ENCODE measurements at regions not wholly inside any gene's neighbourhood (a gene's known extent, or its start where the extent isn't known, plus 50 kb on each side); places are given as distances from the start of the nearest gene placed in this dataset.

DNA sequence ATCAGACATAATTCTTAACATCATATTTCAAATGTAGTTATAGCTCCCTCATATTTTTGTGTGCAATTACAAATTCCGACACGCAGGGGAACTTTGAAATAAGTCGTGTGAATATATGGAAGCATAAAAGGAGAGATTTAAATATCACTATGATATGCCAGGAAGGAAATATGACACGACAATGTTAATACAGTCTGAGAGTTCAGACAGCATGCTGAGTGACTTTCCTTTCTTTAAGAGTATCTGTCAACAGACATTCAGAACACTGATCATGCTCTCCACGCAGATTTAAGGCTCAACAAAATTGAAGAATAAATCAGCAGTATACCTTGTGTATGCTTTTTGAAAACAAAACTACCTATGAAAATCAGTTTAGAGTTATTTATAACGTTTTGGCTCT, 232.6 kb upstream of the CARD18 start:
- TF ChIP-seq EZH2 (IDR thresholded peaks at IDR 0.05; ENCODE audit: insufficient read depth, poor library complexity, severe bottlenecking) = no peak
- TF ChIP-seq EZH2phosphoT487 (IDR thresholded peaks at IDR 0.05; ENCODE audit: insufficient read depth, low read depth) = no peak
